Thyroid gland (tissue), 4 donors: ENCODE measurements at regions not wholly inside any gene's neighbourhood (a gene's known extent, or its start where the extent isn't known, plus 50 kb on each side); places are given as distances from the start of the nearest gene placed in this dataset.

Experiments
- CTCF ChIP-seq, 6 experiments: fragments of 200-600 bp in 3 of 6; fragments of 450-650 bp in 3 of 6; sonication (generic) in 3 of 6; IDR thresholded peaks; one replicate each; pipeline ENCODE4 v1.5.1; 2016 to 2019; ENCODE audit warnings: antibody characterized with exemption in 6 of 6, mild to moderate bottlenecking in 2 of 6, inconsistent platforms in 1 of 6, moderate library complexity in 1 of 6
- POLR2A ChIP-seq, 2 donors: fragments of 450-650 bp; IDR thresholded peaks; one replicate each; pipeline ENCODE4 v1.6.1; 2017; ENCODE audit warnings: antibody characterized with exemption in 2 of 2, mild to moderate bottlenecking in 2 of 2, moderate library complexity in 1 of 2

DNA sequence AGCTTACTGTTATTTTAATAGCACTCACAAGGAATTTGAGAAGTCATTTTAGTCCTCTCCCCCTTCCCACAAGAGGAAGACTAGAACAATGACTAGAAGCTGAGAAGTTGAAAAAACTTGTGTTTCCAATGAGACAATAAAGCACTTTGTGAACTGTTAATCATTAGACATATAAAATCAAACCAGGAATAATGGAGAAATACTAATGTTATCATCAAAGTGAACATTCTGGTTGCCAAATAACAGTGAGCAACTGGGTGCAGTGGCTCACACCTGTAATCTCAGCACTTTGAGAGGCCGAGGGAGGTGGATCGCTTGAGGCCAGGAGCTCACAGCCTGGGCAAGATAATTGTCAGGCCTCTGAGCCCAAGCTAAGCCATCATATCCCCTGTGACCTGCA is 54.0 kb upstream of the RASAL2 start:
- TF ChIP-seq CTCF (IDR thresholded peaks at IDR 0.05) (no peak), POLR2A (IDR thresholded peaks at IDR 0.05) (no peak)
